ENCODE measurements at regions not wholly inside any gene's neighbourhood (a gene's known extent, or its start where the extent isn't known, plus 50 kb on each side); places are given as distances from the start of the nearest gene placed in this dataset.

GRCh38 chr2:173649527-173650219 is 295.0 kb downstream of the CDCA7 start:
- WGBS (ENCODE audit: missing lambda C conversion rate), result 65% methylated on average over 9 of the region's 9 CpGs
- Histone ChIP-seq H3K4me2 (peak overlapping the region; percentile 17; the same call in 1 of the 3 replicates), H3K27ac (peak overlapping the region; percentile 25 to 88; a peak in 4 of 6 replicates), H3K4me1 (peaks cover 35% of the 10 kb centered on the region), H3K4me3 (no peak overlapping the region), H3K9me3 (no peaks in the 10 kb centered on the region)
- ChIA-PET POLR2A (no interaction called here), CTCF (interaction anchor here (1.2 kb wide), 1 partner anchor 24 kb away, joined by 4 read pairs; no protein-coding TSS in a partner anchor)
- no peak for DNase-seq (ENCODE audit: low read depth in 1 of 2, low spot score in 1 of 2)
- ATAC-seq, result no peak
- FAIRE-seq, result no peak
- TF ChIP-seq BHLHE40 (IDR thresholded peaks at IDR 0.05; ENCODE audit: low read depth, low read length) (no peak), HDAC2 (IDR thresholded peaks at IDR 0.05) (no peak), BCL3 (IDR thresholded peaks at IDR 0.05) (no peak), MYC (IDR thresholded peaks at IDR 0.05; ENCODE audit: borderline replicate concordance, low read length) (no peak), REST (IDR thresholded peaks at IDR 0.05) (no peak), ZSCAN20 (CRISPR knock-in tag; IDR thresholded peaks at IDR 0.05) (no peak), RAD21 (conservative IDR thresholded peaks at IDR 0.05 in 1 of 2, IDR thresholded peaks at IDR 0.05 in 1 of 2) (no peak), GATA3 (IDR thresholded peaks at IDR 0.05; ENCODE audit: borderline replicate concordance) (no peak), KDM1A (IDR thresholded peaks at IDR 0.05; ENCODE audit: low read depth) (no peak), ESRRA (IDR thresholded peaks at IDR 0.05; ENCODE audit: borderline replicate concordance, low read length) (no peak)
- TF ChIP-seq, protein P1, sequence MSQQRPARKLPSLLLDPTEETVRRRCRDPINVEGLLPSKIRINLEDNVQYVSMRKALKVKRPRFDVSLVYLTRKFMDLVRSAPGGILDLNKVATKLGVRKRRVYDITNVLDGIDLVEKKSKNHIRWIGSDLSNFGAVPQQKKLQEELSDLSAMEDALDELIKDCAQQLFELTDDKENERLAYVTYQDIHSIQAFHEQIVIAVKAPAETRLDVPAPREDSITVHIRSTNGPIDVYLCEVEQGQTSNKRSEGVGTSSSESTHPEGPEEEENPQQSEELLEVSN (IDR thresholded peaks at IDR 0.05; ENCODE audit: borderline replicate concordance, low read depth), result no peak

DNA sequence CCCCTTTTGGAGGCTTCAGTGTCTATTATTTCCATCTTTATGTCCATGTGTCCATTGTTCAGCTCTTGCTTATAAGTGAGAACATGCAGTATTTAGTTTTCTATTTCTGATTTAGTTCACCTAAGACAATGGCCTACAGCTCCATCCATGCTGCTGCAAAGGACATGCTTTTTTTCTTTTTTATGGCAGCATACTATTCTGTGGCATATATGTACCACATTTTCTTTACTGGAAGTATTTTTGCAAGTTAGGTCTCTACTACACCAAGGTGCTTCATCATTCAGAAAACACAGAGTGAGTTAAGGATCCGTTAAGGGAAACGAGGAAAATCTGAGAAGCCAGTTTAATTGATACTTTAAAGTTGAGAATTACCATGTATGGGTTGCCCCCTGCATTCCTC is 297.2 kb downstream of the CDCA7 start:
- 86% methylated on average over 2 of the region's 2 CpGs for WGBS (ENCODE audit: missing lambda C conversion rate)
- Histone ChIP-seq H3K9me3 (no peaks in the 10 kb centered on the region), H3K4me1 (peaks cover 50% of the 10 kb centered on the region), H3K4me2 (peak overlapping the region; percentile 73), H3K27ac (peak overlapping the region; percentile 82 to 88), H3K4me3 (no peak overlapping the region)
- DNase-seq (ENCODE audit: low read depth in 1 of 2, low spot score in 1 of 2), result no peak
- no peak for ATAC-seq
- no peak for FAIRE-seq
- CTCF ChIA-PET, result interaction anchor here (0.9 to 1.1 kb wide), 2 partner anchors 9 to 246 kb away, joined by 3 read pairs; no protein-coding TSS in a partner anchor
- no peak for TF ChIP-seq RAD21 (conservative IDR thresholded peaks at IDR 0.05 in 1 of 2, IDR thresholded peaks at IDR 0.05 in 1 of 2)
- peak; percentile 94 for TF ChIP-seq KDM1A (IDR thresholded peaks at IDR 0.05; ENCODE audit: low read depth)
- peak; percentile 31; the same call in 1 of the 2 replicates for TF ChIP-seq CHD4 (IDR thresholded peaks at IDR 0.05; ENCODE audit: borderline replicate concordance)
- POLR2A ChIA-PET, result no interaction called here

DNA sequence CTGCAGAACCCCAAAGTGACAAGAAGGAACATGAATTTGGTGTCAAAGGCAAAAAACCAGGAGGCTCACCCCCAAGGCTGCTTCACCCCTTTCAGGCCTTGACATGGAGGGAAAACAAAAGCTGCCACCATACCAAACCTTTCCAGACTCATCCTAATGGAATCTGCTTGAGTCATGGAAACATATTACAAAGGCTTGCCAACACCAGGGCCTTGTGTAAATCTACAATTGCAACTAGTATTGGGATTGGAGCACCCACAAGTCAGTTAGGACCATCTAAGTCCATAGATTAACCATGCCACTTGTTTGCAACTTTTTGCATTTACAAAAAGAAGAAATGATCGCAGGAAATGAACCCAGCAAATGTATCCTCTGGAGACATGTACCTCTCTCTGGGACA is 297.6 kb downstream of the CDCA7 start:
- ChIA-PET CTCF (interaction anchor here (0.9 to 1.1 kb wide), 2 partner anchors 10 to 246 kb away, joined by 3 read pairs; no protein-coding TSS in a partner anchor), POLR2A (interaction anchor here (1.4 kb wide), 1 partner anchor 684 kb away, joined by 3 read pairs; no protein-coding TSS in a partner anchor)
- no peak for TF ChIP-seq ATOH8 (CRISPR knock-in tag; IDR thresholded peaks at IDR 0.05; ENCODE audit: low read depth)
- TF ChIP-seq HOXB5 (CRISPR knock-in tag; IDR thresholded peaks at IDR 0.05), result 0 out of 2 replicates have a peak, but pooled peaks have one; percentile 13
- TF ChIP-seq NR3C1 (IDR thresholded peaks at IDR 0.05), result no peak
- TF ChIP-seq SMC3 (IDR thresholded peaks at IDR 0.05), result no peak
- TF ChIP-seq CEBPB (IDR thresholded peaks at IDR 0.05), result peak in 1 of 2 experiments; percentile 48; a peak in 1 of 4 replicates
- TF ChIP-seq REST (IDR thresholded peaks at IDR 0.05), result no peak
- TF ChIP-seq MAZ (IDR thresholded peaks at IDR 0.05; ENCODE audit: borderline replicate concordance, low read depth, low read length), result no peak
- H3K4me2 ChIP-seq, result peak overlapping the region; percentile 73
- no peak overlapping the region for H3K4me3 ChIP-seq
- peak; percentile 60 to 93 for DNase-seq (ENCODE audit: low read depth in 1 of 2, low spot score in 1 of 2)
- peaks cover 50% of the 10 kb centered on the region for H3K4me1 ChIP-seq
- 7% methylated on average over 1 of the region's 1 CpG for WGBS (ENCODE audit: missing lambda C conversion rate)
- FAIRE-seq, result no peak
- H3K9me3 ChIP-seq, result no peaks in the 10 kb centered on the region
- peak; percentile 86 to 90 for ATAC-seq
- peak overlapping the region; percentile 82 to 88 for H3K27ac ChIP-seq

All from A549 (cell line).